ENCODE measurements at regions not wholly inside any gene's neighbourhood (a gene's known extent, or its start where the extent isn't known, plus 50 kb on each side); places are given as distances from the start of the nearest gene placed in this dataset.

- TF ChIP-seq CTCF (IDR thresholded peaks at IDR 0.05): no peak
Measured at GRCh38 chrX:28324321-28324721, 262.9 kb upstream of the IL1RAPL1 start.

GRCh38 chrX:28321286-28321685 is 266.0 kb upstream of the IL1RAPL1 start:
- no peak for TF ChIP-seq CTCF (IDR thresholded peaks at IDR 0.05)

GRCh38 chrX:28312965-28313364 is 274.3 kb upstream of the IL1RAPL1 start:
- no peak for TF ChIP-seq CTCF (IDR thresholded peaks at IDR 0.05)

- no peak for TF ChIP-seq CTCF (IDR thresholded peaks at IDR 0.05)
Measured at GRCh38 chrX:28312259-28312658, 275.0 kb upstream of the IL1RAPL1 start.

GRCh38 chrX:28311466-28311865 is 275.8 kb upstream of the IL1RAPL1 start:
- no peak for TF ChIP-seq CTCF (IDR thresholded peaks at IDR 0.05)

- TF ChIP-seq CTCF (IDR thresholded peaks at IDR 0.05): no peak
Measured at GRCh38 chrX:28303486-28303885, 283.8 kb upstream of the IL1RAPL1 start.

GRCh38 chrX:28278726-28279125 is 297.5 kb upstream of the DCAF8L1 start:
- no peak for TF ChIP-seq CTCF (IDR thresholded peaks at IDR 0.05)

- TF ChIP-seq CTCF (IDR thresholded peaks at IDR 0.05): no peak
Measured at GRCh38 chrX:28278251-28278650, 297.0 kb upstream of the DCAF8L1 start.
